ENCODE measurements at regions not wholly inside any gene's neighbourhood (a gene's known extent, or its start where the extent isn't known, plus 50 kb on each side); places are given as distances from the start of the nearest gene placed in this dataset.

- no peak overlapping the region for H3K18ac ChIP-seq (ENCODE audit: insufficient read length, low read depth, low read length)
- H3K79me2 ChIP-seq (ENCODE audit: insufficient read depth, low read length) = no peaks in the 10 kb centered on the region
- H3K4me1 Mint-ChIP-seq = peaks cover 10 to 19% of the 10 kb centered on the region in 2 experiments
- no peak overlapping the region for H3K4me3 Mint-ChIP-seq
- no peak overlapping the region for H3K56ac ChIP-seq (ENCODE audit: insufficient read length, low read depth, low read length)
- no peak overlapping the region for H3T11ph ChIP-seq (ENCODE audit: low read length)
- no peaks in the 10 kb centered on the region for H3K79me1 ChIP-seq (ENCODE audit: insufficient read depth, low read depth, low read length, poor library complexity, severe bottlenecking)
- no peak overlapping the region for H2AFZ ChIP-seq (ENCODE audit: low read length)
- H3K27ac Mint-ChIP-seq = no peak overlapping the region; a peak in 1 of 7 replicates
- no peak overlapping the region for H3K4ac ChIP-seq (ENCODE audit: low read depth, low read length)
- no peaks in the 10 kb centered on the region for H3K23me2 ChIP-seq (ENCODE audit: insufficient read length, low read depth, low read length, poor library complexity, severe bottlenecking)
- H3K27me3 Mint-ChIP-seq (ENCODE audit: low read depth) = peaks cover 3% of the 10 kb centered on the region
- no peak overlapping the region for H4K8ac ChIP-seq (replicated peaks; ENCODE audit: insufficient read length, low read depth, low read length)
- H4K5ac ChIP-seq (ENCODE audit: insufficient read length, low read depth, low read length) = no peak overlapping the region
- no peak overlapping the region for H4K91ac ChIP-seq (ENCODE audit: insufficient read length, low read depth, low read length)
- WGBS (ENCODE audit: extremely low coverage, insufficient read length, low lambda C conversion rate) = no CpG with 5 or more reads among the region's 5 CpGs
- no peaks in the 10 kb centered on the region for H3K27me3 ChIP-seq (ENCODE audit: insufficient read depth, low read length)
- H3K9ac ChIP-seq (ENCODE audit: extremely low read depth, insufficient read length, low read length) = no peak overlapping the region
- H2BK120ac ChIP-seq (ENCODE audit: low read depth, low read length, poor library complexity, severe bottlenecking) = no peak overlapping the region
- no peak overlapping the region for H2BK12ac ChIP-seq (ENCODE audit: insufficient read length, low read depth, low read length)
- H3K4me1 ChIP-seq (ENCODE audit: insufficient read depth, low read length) = peaks cover 3% of the 10 kb centered on the region; the same call in 1 of the 2 replicates
- H2BK20ac ChIP-seq (ENCODE audit: low read depth, low read length, poor library complexity, severe bottlenecking) = no peak overlapping the region
- H3K9me3 ChIP-seq (ENCODE audit: control insufficient read depth, low read depth, low read length) = no peaks in the 10 kb centered on the region
- H3K27ac ChIP-seq (ENCODE audit: insufficient read length, low read depth, low read length) = no peak overlapping the region
- DNase-seq = no peak
- H4K20me1 ChIP-seq (ENCODE audit: control insufficient read depth, insufficient read depth, insufficient read length) = no peaks in the 10 kb centered on the region
- H3K9me3 Mint-ChIP-seq = peaks cover 24 to 27% of the 10 kb centered on the region in 2 experiments
- no peak overlapping the region for H2AK5ac ChIP-seq (ENCODE audit: insufficient read length, low read length)
- H3K23ac ChIP-seq (ENCODE audit: insufficient read length, low read depth, low read length) = no peak overlapping the region
- H3K36me3 Mint-ChIP-seq (ENCODE audit: insufficient read depth in 1 of 3, low read depth in 3 of 3) = peaks cover 4 to 31% (median 16%) of the 10 kb centered on the region in 3 experiments
- TF ChIP-seq CTCF (conservative IDR thresholded peaks at IDR 0.05) = no peak
- no peak overlapping the region for H2BK15ac ChIP-seq (ENCODE audit: low read depth, low read length)
- no peak overlapping the region for H3K14ac ChIP-seq (ENCODE audit: insufficient read depth, low read length)
- H3K4me2 ChIP-seq (ENCODE audit: insufficient read depth, insufficient read length, low read length) = no peak overlapping the region
- no peak overlapping the region for H2BK5ac ChIP-seq (ENCODE audit: insufficient read length, low read length)
These were observed 138.5 kb downstream of the LRIG2 start for GRCh38 chr1:113211467-113211866.
